OCI-LY7 (cell line): ENCODE measurements at regions not wholly inside any gene's neighbourhood (a gene's known extent, or its start where the extent isn't known, plus 50 kb on each side); places are given as distances from the start of the nearest gene placed in this dataset.

Experiments
- CTCF ChIP-seq: fragments of 200-600 bp; sonication (generic); conservative IDR thresholded peaks from 2 replicates; pipeline ENCODE4 v1.5.1; 2014; ENCODE audit warnings: mild to moderate bottlenecking, antibody characterized with exemption, low read length, moderate library complexity, mixed read lengths
- EZH2phosphoT487 ChIP-seq: fragments of 200-600 bp; sonication (generic); IDR thresholded peaks from 2 replicates; pipeline ENCODE4 v1.6.1; 2018; ENCODE audit warnings: low read depth, borderline replicate concordance, mild to moderate bottlenecking, mixed run types, antibody characterized with exemption, low read length, moderate library complexity, mixed read lengths

- TF ChIP-seq CTCF (no peak), EZH2phosphoT487 (no peak)
These were observed 68.7 kb upstream of the EDIL3 start for GRCh38 chr5:84453405-84453804.
